Subcutaneous abdominal adipose tissue (tissue), 5 donors: ENCODE measurements at regions not wholly inside any gene's neighbourhood (a gene's known extent, or its start where the extent isn't known, plus 50 kb on each side); places are given as distances from the start of the nearest gene placed in this dataset.
"Not testable (repeated sequence)": the region's sequence is repeated elsewhere in the genome, so short reads cannot be mapped to it uniquely, and the experiment has no call there.

Source experiments
- H3K27ac ChIP-seq: one replicate; pipeline ENCODE4 v1.7.0; 2013; ENCODE audit warnings: low read depth, mild to moderate bottlenecking, inconsistent platforms, low read length, moderate library complexity
- H3K27me3 ChIP-seq, 5 donors: one replicate each; pipeline ENCODE4 v1.7.0; 2013; ENCODE audit warnings: low read length in 5 of 5, inconsistent platforms in 1 of 5; ENCODE audit not compliant: control insufficient read depth in 5 of 5, insufficient read depth in 4 of 5
- H3K36me3 ChIP-seq, 5 donors: one replicate each; pipeline ENCODE4 v1.7.0; 2013; ENCODE audit warnings: low read length in 5 of 5; ENCODE audit not compliant: control insufficient read depth in 5 of 5, insufficient read depth in 5 of 5
- H3K4me1 ChIP-seq, 5 donors: one replicate each; pipeline ENCODE4 v1.7.0; 2013; ENCODE audit warnings: low read length in 5 of 5, mild to moderate bottlenecking in 3 of 5, moderate library complexity in 1 of 5; ENCODE audit not compliant: control insufficient read depth in 5 of 5, insufficient read depth in 5 of 5
- H3K4me3 ChIP-seq, 5 donors: one replicate each; pipeline ENCODE4 v1.7.0; 2013; ENCODE audit warnings: low read length in 5 of 5, low read depth in 1 of 5
- H3K9ac ChIP-seq, 5 donors: one replicate each; pipeline ENCODE4 v1.7.0; 2013; ENCODE audit warnings: low read length in 5 of 5, mild to moderate bottlenecking in 4 of 5, moderate library complexity in 3 of 5
- H3K9me3 ChIP-seq, 5 donors: one replicate each; pipeline ENCODE4 v1.7.0; 2013; ENCODE audit warnings: low read length in 5 of 5; ENCODE audit not compliant: control insufficient read depth in 5 of 5
- donor health status: healthy.
- donor health status: healthy.
- donor health status: healthy.
- donor health status: healthy.
- donor health status: healthy.

DNA sequence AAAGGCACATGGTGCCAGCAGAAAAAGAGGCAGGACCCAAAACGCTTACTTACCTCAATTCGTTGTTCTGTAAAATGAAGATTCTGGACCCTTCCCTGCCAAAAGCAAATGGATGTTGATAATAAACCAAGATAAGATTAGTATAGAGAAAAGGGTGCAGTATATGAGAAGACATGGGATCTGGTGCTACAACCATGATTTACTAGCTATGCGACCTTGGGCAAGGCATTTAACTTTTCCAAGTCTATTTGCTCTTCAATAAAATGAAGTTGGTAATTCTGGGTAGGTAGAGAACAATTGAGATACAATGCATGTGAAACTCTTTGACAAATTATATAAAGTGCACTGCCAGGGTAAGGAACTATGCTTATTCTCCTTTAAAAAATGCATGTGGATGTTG, 185.0 kb upstream of the IRF2BP2 start:
- not testable (repeated sequence) for H3K4me1 ChIP-seq, H3K27ac ChIP-seq, H3K9me3 ChIP-seq, H3K9ac ChIP-seq, H3K36me3 ChIP-seq, H3K27me3 ChIP-seq, H3K4me3 ChIP-seq

DNA sequence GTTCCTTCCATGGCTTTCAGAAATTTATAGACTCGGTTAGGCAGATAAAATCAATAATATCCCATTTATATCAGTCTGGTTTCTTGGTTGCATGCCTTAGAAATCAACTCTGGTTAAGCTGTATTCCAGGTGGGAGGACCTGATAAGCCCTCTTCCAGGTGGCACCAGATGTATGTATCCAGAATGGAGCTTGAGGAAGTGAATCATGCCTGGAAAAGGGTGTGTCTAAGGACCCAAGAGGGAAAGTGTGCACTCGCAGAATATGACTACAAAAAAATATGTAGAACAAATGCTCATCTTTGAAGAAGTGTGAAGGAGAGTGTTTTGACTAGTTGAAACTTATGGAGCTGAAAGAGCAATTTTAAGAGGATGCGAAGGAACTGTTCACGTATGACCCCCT, 184.5 kb upstream of the IRF2BP2 start:
- not testable (repeated sequence) for H3K27ac ChIP-seq, H3K9ac ChIP-seq, H3K4me3 ChIP-seq, H3K27me3 ChIP-seq, H3K4me1 ChIP-seq, H3K36me3 ChIP-seq, H3K9me3 ChIP-seq

- H3K9me3 ChIP-seq, H3K4me1 ChIP-seq, H3K27ac ChIP-seq, H3K9ac ChIP-seq, H3K36me3 ChIP-seq, H3K27me3 ChIP-seq, H3K4me3 ChIP-seq: not testable (repeated sequence)
These were observed 183.9 kb upstream of the IRF2BP2 start for GRCh38 chr1:234793924-234794323.

DNA sequence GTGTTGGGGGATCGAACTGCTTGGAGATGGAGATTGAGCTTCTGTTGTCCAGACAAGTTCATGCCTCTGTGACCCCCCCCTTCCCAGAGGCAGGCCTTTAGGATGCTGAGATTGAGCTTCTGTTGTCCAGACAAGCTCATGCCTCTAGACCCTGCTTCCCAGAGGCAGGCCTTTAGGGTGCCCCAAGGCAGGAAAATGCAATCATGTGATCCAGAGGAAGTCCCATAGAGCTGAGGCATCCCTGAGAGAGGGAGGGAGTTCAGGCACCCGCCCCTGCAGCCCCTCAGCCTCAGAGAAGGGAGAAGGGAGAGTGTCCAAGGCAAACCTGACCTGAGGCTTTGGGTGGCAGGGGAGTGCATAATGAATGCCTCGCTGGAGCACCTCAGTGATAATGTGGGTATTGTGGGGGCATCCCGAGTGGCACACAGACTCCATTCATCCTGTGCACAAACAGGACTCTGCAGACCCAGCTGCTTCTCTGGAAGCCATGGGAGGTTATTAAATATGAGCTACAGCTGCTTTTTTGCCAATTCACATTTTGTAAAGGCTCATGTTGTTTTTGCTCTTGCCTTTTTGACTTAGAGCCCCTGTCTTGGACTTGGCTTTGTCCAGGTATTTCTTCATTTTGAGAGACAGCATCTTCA, 182.4 kb upstream of the IRF2BP2 start:
- not testable (repeated sequence) for H3K27ac ChIP-seq, H3K4me1 ChIP-seq, H3K9ac ChIP-seq, H3K27me3 ChIP-seq, H3K36me3 ChIP-seq, H3K9me3 ChIP-seq, H3K4me3 ChIP-seq

DNA sequence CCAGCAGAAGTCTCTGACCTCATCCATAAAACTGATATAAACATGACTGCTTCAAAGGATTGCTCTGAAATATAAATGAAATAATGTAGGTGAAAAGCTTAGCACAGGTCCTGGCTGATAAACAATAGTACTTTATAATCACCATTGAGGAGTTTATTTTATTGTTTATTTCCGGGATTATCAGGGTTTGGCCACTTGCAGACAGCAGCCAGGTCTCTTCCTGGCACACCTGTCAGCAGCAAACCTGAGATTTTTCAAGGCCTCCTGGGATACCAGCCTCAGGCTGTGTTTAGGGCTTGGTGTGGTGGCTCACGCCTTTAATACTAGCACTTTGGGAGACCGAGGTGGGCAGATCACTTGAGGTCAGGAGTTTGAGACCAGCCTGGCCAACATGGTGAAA, 181.6 kb upstream of the IRF2BP2 start:
- H3K27ac ChIP-seq, H3K9ac ChIP-seq, H3K9me3 ChIP-seq, H3K4me1 ChIP-seq, H3K36me3 ChIP-seq, H3K27me3 ChIP-seq, H3K4me3 ChIP-seq: not testable (repeated sequence)

DNA sequence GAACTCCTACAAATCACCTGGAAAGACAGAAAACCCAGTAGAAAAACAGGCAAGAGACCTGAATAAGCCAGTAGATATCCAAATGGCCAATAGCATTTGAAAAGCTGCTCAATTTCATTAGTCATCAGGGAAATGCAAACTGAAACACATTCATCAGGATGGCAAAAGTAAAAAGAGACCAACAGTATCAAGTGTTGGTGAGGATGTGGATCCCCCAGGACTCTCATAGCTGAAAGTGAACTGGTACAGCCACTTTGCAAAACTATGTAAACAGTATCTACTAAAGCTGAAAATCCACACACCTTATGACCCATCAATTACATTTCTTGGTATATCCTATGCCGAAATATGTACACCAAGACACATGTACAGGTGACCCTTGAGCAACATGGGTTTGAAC, 180.4 kb upstream of the IRF2BP2 start:
- H3K4me1 ChIP-seq, H3K9ac ChIP-seq, H3K27me3 ChIP-seq, H3K4me3 ChIP-seq, H3K36me3 ChIP-seq, H3K9me3 ChIP-seq, H3K27ac ChIP-seq: not testable (repeated sequence)

GRCh38 chr1:234787011-234787584, 177.1 kb upstream of the IRF2BP2 start:
- H3K9me3 ChIP-seq, H3K9ac ChIP-seq, H3K27me3 ChIP-seq, H3K36me3 ChIP-seq, H3K4me3 ChIP-seq, H3K27ac ChIP-seq, H3K4me1 ChIP-seq: not testable (repeated sequence)

DNA sequence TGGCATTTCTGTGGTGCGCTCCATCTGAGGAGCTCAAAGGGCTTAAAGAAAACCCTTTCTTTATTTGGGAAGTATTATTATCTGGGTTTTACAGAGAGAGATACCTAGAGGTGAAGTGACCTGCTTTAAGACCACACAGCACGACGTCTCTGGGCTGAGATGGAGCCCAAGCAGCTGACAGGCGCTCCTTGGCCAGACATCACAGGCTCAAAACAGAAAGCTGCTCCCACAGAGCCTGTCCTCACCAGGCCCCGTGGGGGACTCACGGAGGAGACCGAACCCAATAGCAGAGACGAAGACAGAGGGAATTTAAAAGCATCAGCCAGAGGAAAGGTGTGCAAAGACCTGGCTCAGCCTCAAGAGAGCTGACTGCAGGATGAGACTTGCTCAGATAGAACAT, 175.9 kb upstream of the IRF2BP2 start:
- H3K27ac ChIP-seq, H3K9me3 ChIP-seq, H3K4me1 ChIP-seq, H3K36me3 ChIP-seq, H3K4me3 ChIP-seq, H3K9ac ChIP-seq: not testable (repeated sequence)
- peaks cover 5 to 20% (median 9%) of the 10 kb centered on the region in 5 donors for H3K27me3 ChIP-seq

GRCh38 chr1:234785471-234785919, 175.5 kb upstream of the IRF2BP2 start:
- not testable (repeated sequence) for H3K27ac ChIP-seq, H3K9ac ChIP-seq, H3K4me1 ChIP-seq, H3K4me3 ChIP-seq, H3K36me3 ChIP-seq, H3K9me3 ChIP-seq
- peaks cover 5 to 24% (median 13%) of the 10 kb centered on the region in 5 donors for H3K27me3 ChIP-seq

DNA sequence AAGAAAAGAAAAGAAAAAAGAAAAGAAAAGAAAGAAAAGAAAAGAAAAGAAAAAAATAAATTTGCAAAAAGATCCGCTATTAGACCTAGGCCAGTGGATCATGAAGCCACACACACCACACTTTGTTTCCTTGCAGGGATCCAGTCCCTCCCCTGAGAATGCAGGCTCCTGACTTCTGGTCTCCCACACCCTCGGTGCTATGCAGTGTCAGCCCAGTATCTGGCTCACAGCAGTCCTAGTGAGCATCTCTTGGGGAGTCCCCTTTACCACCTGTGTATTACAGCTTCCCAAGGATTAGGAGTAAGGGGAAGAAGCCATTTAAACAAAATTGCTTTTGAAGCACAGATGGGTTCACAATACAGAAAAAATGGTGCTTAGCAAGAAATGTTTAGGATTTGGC, 174.1 kb upstream of the IRF2BP2 start:
- not testable (repeated sequence) for H3K4me1 ChIP-seq, H3K4me3 ChIP-seq, H3K9me3 ChIP-seq, H3K27ac ChIP-seq, H3K36me3 ChIP-seq, H3K9ac ChIP-seq
- H3K27me3 ChIP-seq = peaks cover 5 to 34% (median 22%) of the 10 kb centered on the region in 5 donors

DNA sequence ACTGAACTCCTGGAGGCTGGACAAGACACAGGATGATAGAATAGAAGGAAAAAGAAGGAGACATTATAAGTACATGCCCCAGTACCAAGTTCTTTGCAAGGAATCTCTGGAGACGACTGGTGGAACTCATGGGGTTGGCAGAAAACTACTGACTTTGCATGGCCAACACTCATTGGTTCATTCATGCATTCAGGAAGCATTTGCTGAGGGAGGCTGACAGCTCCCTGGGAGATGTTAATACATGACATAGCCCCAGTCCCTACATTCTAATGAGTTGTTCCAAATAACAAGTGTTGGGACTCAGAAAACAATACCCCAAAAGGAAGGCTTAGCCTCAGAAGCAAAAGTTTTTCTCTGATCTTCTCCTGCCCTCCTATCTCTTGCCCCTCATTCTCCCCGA, 172.8 kb upstream of the IRF2BP2 start:
- H3K27me3 ChIP-seq = peaks cover 16 to 48% (median 35%) of the 10 kb centered on the region in 5 donors
- H3K36me3 ChIP-seq = no peaks in the 10 kb centered on the region
- H3K9ac ChIP-seq = no peak overlapping the region
- no peaks in the 10 kb centered on the region for H3K9me3 ChIP-seq
- H3K27ac ChIP-seq = no peak overlapping the region
- peaks cover 0 to 6% (median 0%) of the 10 kb centered on the region in 5 donors for H3K4me1 ChIP-seq
- H3K4me3 ChIP-seq = no peak overlapping the region
